GM21423 (cell line): ENCODE measurements at regions not wholly inside any gene's neighbourhood (a gene's known extent, or its start where the extent isn't known, plus 50 kb on each side); places are given as distances from the start of the nearest gene placed in this dataset.

Experiments used
- ATAC-seq: cut with Tn5 transposase; IDR thresholded peaks from one replicate; pipeline ENCODE4 v1.9.1; 2021; ENCODE audit warnings: mild to moderate bottlenecking, moderate library complexity; ENCODE audit not compliant: unreplicated experiment

DNA sequence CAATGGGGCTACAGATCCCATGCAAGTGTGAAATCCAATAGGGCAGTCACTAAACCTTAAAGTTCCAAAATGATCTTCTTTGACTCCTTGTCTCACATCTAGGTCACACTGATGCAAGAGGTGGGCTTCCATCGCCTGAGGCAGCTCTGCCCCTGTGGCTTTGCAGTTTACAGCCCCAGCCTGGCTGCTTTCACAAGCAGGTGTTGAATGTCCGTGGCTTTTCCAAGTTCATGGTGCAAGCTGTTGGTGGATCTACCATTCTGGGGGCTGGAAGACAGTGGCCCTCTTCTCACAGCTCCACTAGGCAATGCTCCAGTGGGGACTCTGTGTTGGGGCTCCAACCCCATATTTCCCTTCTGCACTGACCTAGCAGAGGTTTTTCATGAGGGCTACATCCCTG is 68.5 kb upstream of the PRR20G start:
- no peak for ATAC-seq

GRCh38 chr3:127354761-127355160 is 66.9 kb upstream of the PRR20G start:
- ATAC-seq = no peak

DNA sequence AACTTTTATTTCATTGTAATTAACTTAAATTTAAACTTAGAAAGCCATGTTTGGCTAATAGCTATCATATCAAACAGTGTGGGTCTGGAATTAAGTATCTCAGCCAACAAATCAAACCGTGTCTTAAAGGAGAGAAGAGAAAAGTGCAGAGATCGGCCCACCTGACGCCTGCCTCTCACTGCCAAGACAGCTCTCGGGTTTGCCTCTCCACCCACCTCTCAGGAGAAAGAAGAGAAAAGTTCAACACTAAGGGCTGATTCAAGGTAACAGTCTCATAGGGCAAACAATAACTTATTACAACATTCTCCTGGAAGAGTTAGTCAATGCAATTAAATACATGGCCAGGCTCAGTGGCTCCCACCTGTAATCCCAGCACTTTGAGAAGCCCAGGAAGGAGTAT is 64.8 kb upstream of the PRR20G start:
- no peak for ATAC-seq

DNA sequence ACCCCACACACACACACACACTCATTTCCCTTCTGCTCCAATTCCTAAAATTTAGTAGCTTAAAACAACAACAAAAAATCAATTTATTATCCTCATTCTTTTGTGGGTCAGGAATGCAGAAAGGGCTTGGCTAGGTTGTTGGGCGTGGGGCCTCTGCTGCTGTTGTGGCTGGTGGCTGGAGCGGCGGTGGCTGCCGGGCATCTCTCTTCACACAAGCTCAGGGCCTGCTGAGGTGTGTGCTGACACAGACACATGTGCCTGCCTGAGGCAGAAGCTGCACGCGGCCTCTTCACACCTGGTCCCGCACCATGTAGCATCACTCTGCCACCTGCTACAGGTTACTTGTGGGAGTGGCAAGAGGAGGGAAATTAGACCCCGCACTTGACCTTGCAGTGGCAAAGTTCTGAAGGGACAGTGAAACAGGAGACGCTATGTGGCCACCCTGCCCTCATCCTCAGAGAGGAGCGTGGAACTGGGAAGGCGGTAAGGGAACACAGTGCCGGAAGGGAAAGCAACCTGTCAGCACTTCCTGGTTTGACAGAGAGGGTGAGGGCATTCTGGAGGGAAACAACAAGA is 64.0 kb upstream of the PRR20G start:
- no peak for ATAC-seq

GRCh38 chr3:127351321-127351720 is 63.5 kb upstream of the PRR20G start:
- ATAC-seq = no peak

GRCh38 chr3:127350172-127351050 is 62.6 kb upstream of the PRR20G start:
- no peak for ATAC-seq

GRCh38 chr3:127349501-127350171 is 61.8 kb upstream of the PRR20G start:
- ATAC-seq = no peak

GRCh38 chr3:127342735-127343134 is 54.9 kb upstream of the PRR20G start:
- no peak for ATAC-seq

GRCh38 chr3:127339928-127340861 is 52.3 kb upstream of the PRR20G start:
- no peak for ATAC-seq

DNA sequence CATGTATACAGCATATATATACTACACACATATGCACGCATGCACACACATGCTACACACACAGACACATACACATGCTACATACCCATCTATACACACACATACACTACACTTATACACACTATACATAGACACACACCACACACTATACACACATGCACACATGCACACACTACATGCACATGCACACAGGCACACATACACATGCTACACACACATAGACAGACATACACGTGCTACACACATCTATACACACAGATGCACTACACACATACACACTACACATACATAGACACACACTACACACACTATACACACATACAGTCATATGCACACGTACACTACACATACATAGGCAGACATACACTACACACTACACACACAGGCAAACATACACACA is 51.2 kb upstream of the PRR20G start:
- ATAC-seq = no peak

- no peak for ATAC-seq
Observed at GRCh38 chr3:127337911-127338531, 50.2 kb upstream of the PRR20G start.
